Panc1 (cell line): ENCODE measurements at regions not wholly inside any gene's neighbourhood (a gene's known extent, or its start where the extent isn't known, plus 50 kb on each side); places are given as distances from the start of the nearest gene placed in this dataset.

Experiments used
- ATAC-seq: fragments of 200-7000 bp; cut with Tn5 transposase; 2 replicates; pipeline ENCODE4 v1.9.1; 2020; ENCODE audit warnings: mild to moderate bottlenecking, moderate library complexity
- BruUV-seq: library from RNA; stranded (reverse); fragments of 400-500 nt; replicated peaks from 2 replicates; lab custom pipeline; 2021; lab: Mats Ljungman, UMichigan
- CTCF ChIA-PET: fragments of 300-600 bp; sonication (Branson Sonifier 250); formaldehyde crosslinking; loops from one replicate; lab custom pipeline; 2022; ENCODE audit warnings: antibody characterized with exemption; lab: Charles Lee
- POLR2A ChIA-PET: fragments of 300-600 bp; sonication (Branson Sonifier 250); formaldehyde crosslinking; loops from one replicate; lab custom pipeline; 2022; ENCODE audit warnings: antibody characterized with exemption; lab: Charles Lee
- DNase-seq: peaks from one replicate; pipeline ENCODE4 v3.0.0-alpha.2; 2010; ENCODE audit warnings: low read depth, low spot score
- H3K27ac ChIP-seq: 2 replicates; pipeline ENCODE4 v1.5.1; 2011; ENCODE audit warnings: mild to moderate bottlenecking, low read length, inconsistent platforms
- H3K27me3 ChIP-seq: fragments of 200-500 bp; sonication (Bioruptor generic); 2 replicates; pipeline ENCODE4 v1.6.0; 2014; ENCODE audit warnings: low read length, inconsistent platforms; ENCODE audit not compliant: control insufficient read depth, insufficient read depth
- H3K36me3 ChIP-seq: fragments of 200-500 bp; sonication (Bioruptor generic); 2 replicates; pipeline ENCODE4 v1.5.1; 2014; ENCODE audit warnings: inconsistent platforms, mild to moderate bottlenecking, low read length, moderate library complexity; ENCODE audit not compliant: control insufficient read depth, insufficient read depth
- H3K4me1 ChIP-seq: 2 replicates; pipeline ENCODE4 v1.5.1; 2011; ENCODE audit warnings: inconsistent platforms, mild to moderate bottlenecking, low read length, moderate library complexity; ENCODE audit not compliant: control insufficient read depth, insufficient read depth
- H3K4me3 ChIP-seq, 2 experiments: 2 replicates each; pipeline ENCODE4 v1.5.1; 2011 to 2012; ENCODE audit warnings: low read depth in 2 of 2, low read length in 2 of 2, mild to moderate bottlenecking in 2 of 2, inconsistent platforms in 1 of 2, moderate library complexity in 1 of 2
- H3K9me3 ChIP-seq: fragments of 200-500 bp; sonication (Bioruptor generic); 2 replicates; pipeline ENCODE4 v1.5.1; 2014; ENCODE audit warnings: low read depth, mild to moderate bottlenecking, inconsistent platforms, low read length, moderate library complexity; ENCODE audit not compliant: control insufficient read depth, insufficient read depth
- POLR2AphosphoS5 ChIP-seq: IDR thresholded peaks from 2 replicates; pipeline ENCODE4 v1.6.1; 2012; ENCODE audit warnings: mild to moderate bottlenecking, low read depth, low read length, moderate library complexity
- SIN3A ChIP-seq: IDR thresholded peaks from 2 replicates; pipeline ENCODE4 v1.6.1; 2012; ENCODE audit warnings: low read depth, mild to moderate bottlenecking, low read length, moderate library complexity, borderline replicate concordance; ENCODE audit not compliant: insufficient read depth
- TCF7L2 ChIP-seq: IDR thresholded peaks from 2 replicates; pipeline ENCODE4 v1.6.1; 2011; ENCODE audit warnings: mild to moderate bottlenecking, low read depth, low read length, inconsistent platforms
- in situ Hi-C: cut with HindIII; loops from 2 replicates; pipeline ENCODE4 v1.10.0; 2016; ENCODE audit warnings: low sequenced_read_pairs, low pct_unique_long_range_greater_than_20kb
- intact Hi-C: fragments of 100-400 bp; cut with micrococcal nuclease; formaldehyde crosslinking; loops from one replicate; pipeline ENCODE4 v1.10.0; 2022; ENCODE audit not compliant: unreplicated experiment
- TF ChIP-seq, protein P1 (sequence below), 2 experiments: IDR thresholded peaks; 2 replicates each; pipeline ENCODE4 v1.6.1; 2011 to 2012; ENCODE audit warnings: low read depth in 2 of 2, control low read depth in 1 of 2, low read length in 1 of 2, mild to moderate bottlenecking in 1 of 2, moderate library complexity in 1 of 2; ENCODE audit not compliant: insufficient read depth in 1 of 2
- TF ChIP-seq, protein P2 (sequence below): fragments of 450-650 bp; IDR thresholded peaks from 2 replicates; pipeline ENCODE4 v1.5.1; 2017; ENCODE audit warnings: mild to moderate bottlenecking

DNA sequence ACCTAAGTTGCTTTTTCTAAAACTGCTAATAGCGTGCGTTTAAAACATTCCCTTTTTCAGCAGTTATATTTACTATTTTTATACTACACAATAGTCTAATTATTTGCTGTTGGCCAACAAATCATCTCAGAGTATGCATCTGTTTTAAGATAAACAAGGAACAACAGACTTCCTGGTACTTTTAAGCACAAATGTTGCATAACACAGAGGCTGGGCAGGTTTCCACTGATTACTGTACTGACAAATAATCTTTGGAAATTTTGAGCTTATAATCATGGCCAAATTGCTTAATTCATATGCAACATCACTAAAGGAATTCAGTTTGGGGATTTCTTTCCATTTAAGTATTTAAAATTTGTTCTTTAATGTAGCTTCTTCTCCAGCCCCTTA lies 737.4 kb upstream of the SALL3 start:
- DNase-seq (no peak), ATAC-seq (no peak)
- peaks cover 6% of the 10 kb centered on the region for H3K27me3 ChIP-seq
- in situ Hi-C loops = no loop called here
- intact Hi-C loops = no loop called here
- TF ChIP-seq POLR2AphosphoS5 (no peak), SIN3A (no peak), TCF7L2 (no peak)
- TF ChIP-seq, protein P1, sequence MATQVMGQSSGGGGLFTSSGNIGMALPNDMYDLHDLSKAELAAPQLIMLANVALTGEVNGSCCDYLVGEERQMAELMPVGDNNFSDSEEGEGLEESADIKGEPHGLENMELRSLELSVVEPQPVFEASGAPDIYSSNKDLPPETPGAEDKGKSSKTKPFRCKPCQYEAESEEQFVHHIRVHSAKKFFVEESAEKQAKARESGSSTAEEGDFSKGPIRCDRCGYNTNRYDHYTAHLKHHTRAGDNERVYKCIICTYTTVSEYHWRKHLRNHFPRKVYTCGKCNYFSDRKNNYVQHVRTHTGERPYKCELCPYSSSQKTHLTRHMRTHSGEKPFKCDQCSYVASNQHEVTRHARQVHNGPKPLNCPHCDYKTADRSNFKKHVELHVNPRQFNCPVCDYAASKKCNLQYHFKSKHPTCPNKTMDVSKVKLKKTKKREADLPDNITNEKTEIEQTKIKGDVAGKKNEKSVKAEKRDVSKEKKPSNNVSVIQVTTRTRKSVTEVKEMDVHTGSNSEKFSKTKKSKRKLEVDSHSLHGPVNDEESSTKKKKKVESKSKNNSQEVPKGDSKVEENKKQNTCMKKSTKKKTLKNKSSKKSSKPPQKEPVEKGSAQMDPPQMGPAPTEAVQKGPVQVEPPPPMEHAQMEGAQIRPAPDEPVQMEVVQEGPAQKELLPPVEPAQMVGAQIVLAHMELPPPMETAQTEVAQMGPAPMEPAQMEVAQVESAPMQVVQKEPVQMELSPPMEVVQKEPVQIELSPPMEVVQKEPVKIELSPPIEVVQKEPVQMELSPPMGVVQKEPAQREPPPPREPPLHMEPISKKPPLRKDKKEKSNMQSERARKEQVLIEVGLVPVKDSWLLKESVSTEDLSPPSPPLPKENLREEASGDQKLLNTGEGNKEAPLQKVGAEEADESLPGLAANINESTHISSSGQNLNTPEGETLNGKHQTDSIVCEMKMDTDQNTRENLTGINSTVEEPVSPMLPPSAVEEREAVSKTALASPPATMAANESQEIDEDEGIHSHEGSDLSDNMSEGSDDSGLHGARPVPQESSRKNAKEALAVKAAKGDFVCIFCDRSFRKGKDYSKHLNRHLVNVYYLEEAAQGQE (IDR thresholded peaks at IDR 0.05; ENCODE audit: insufficient read depth in 1 of 2, low read depth in 2 of 2, low read length in 1 of 2) = no peak
- TF ChIP-seq, protein P2, sequence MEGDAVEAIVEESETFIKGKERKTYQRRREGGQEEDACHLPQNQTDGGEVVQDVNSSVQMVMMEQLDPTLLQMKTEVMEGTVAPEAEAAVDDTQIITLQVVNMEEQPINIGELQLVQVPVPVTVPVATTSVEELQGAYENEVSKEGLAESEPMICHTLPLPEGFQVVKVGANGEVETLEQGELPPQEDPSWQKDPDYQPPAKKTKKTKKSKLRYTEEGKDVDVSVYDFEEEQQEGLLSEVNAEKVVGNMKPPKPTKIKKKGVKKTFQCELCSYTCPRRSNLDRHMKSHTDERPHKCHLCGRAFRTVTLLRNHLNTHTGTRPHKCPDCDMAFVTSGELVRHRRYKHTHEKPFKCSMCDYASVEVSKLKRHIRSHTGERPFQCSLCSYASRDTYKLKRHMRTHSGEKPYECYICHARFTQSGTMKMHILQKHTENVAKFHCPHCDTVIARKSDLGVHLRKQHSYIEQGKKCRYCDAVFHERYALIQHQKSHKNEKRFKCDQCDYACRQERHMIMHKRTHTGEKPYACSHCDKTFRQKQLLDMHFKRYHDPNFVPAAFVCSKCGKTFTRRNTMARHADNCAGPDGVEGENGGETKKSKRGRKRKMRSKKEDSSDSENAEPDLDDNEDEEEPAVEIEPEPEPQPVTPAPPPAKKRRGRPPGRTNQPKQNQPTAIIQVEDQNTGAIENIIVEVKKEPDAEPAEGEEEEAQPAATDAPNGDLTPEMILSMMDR = no peak
- H3K27ac ChIP-seq = no peak overlapping the region
- H3K9me3 ChIP-seq = no peaks in the 10 kb centered on the region
- H3K4me1 ChIP-seq = no peaks in the 10 kb centered on the region
- ChIA-PET POLR2A (no interaction called here), CTCF (no interaction called here)
- no peaks in the 10 kb centered on the region for H3K36me3 ChIP-seq
- no peak overlapping the region for H3K4me3 ChIP-seq
- BruUV-seq = no TSS peak

DNA sequence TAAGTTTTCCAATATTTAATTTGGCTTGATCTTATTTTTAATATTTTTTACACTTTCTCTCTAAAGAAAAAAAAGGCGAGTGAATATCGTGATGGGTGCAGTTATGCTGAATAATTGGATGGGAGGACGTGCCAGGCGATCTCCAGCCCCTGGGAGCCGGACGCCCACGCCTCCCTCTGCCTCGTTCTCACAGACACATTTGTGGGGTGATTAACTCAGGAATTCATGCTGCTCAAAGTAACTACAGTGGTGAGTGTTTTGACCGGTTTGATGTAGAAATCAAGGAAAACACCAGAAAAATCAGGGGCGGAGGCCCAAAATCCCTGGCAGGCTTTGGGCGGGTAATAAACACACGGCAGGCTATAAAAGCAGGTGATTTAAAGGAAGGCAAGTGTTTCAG lies 736.8 kb upstream of the SALL3 start:
- Histone ChIP-seq H3K27me3 (peaks cover 11% of the 10 kb centered on the region), H3K36me3 (no peaks in the 10 kb centered on the region), H3K9me3 (no peaks in the 10 kb centered on the region), H3K4me3 (no peak overlapping the region), H3K27ac (no peak overlapping the region), H3K4me1 (no peaks in the 10 kb centered on the region)
- BruUV-seq = no TSS peak
- no peak for ATAC-seq
- CTCF ChIA-PET = no interaction called here
- POLR2A ChIA-PET = no interaction called here
- TF ChIP-seq POLR2AphosphoS5 = no peak
- TF ChIP-seq, protein P1 (IDR thresholded peaks at IDR 0.05; ENCODE audit: insufficient read depth in 1 of 2, low read depth in 2 of 2, low read length in 1 of 2) = no peak
- no peak for DNase-seq
- in situ Hi-C loops = no loop called here
- intact Hi-C loops = no loop called here
